Mucosa of descending colon (tissue), 3 donors: ENCODE measurements at regions not wholly inside any gene's neighbourhood (a gene's known extent, or its start where the extent isn't known, plus 50 kb on each side); places are given as distances from the start of the nearest gene placed in this dataset.

ENCODE experiments used
- ATAC-seq: fragments of 200-7000 bp; cut with Tn5 transposase; one replicate; pipeline ENCODE4 v1.9.1; 2020; ENCODE audit warnings: mild to moderate bottlenecking, moderate library complexity
- DNase-seq, 3 donors: peaks; one replicate each; pipeline ENCODE4 v3.0.0-alpha.2; 2020
- H3K36me3 ChIP-seq: fragments of 200-600 bp; one replicate; pipeline ENCODE4 v1.8.0; 2021; ENCODE audit warnings: low read depth, mild to moderate bottlenecking
- H3K4me1 ChIP-seq: fragments of 200-600 bp; one replicate; pipeline ENCODE4 v1.8.0; 2021; ENCODE audit warnings: low read depth, mild to moderate bottlenecking
- H3K4me3 ChIP-seq: fragments of 200-600 bp; one replicate; pipeline ENCODE4 v1.8.0; 2021; ENCODE audit warnings: mild to moderate bottlenecking
- H3K9me3 ChIP-seq: fragments of 200-600 bp; one replicate; pipeline ENCODE4 v1.8.0; 2021; ENCODE audit warnings: mild to moderate bottlenecking
- intact Hi-C, 2 donors: fragments of 100-400 bp; cut with DNase I in 1 of 2; cut with micrococcal nuclease in 1 of 2; formaldehyde crosslinking; loops; one replicate each; pipeline versions ENCODE4 v1.11.0 to v1.11.1; 2022; cut with DNase I, micrococcal nuclease
- TF ChIP-seq, protein P1 (sequence below): fragments of 200-600 bp; IDR thresholded peaks from one replicate; pipeline ENCODE4 v1.8.0; 2022; ENCODE audit warnings: antibody characterized with exemption, mild to moderate bottlenecking
- donor health status: DM: no; HTN: no; CAD: no; lungs with moderate emphysema.
- donor health status: DM: no; HTN: no; CAD: no.
- donor health status: DM: no; HTN: yes; CAD: no.

GRCh38 chr10:91135113-91135512 lies 85.3 kb upstream of the PCGF5 start:
- Histone ChIP-seq H3K36me3 (no peaks in the 10 kb centered on the region), H3K4me1 (no peaks in the 10 kb centered on the region), H3K4me3 (no peak overlapping the region), H3K9me3 (no peaks in the 10 kb centered on the region)
- DNase-seq (no peak), ATAC-seq (no peak)
- intact Hi-C loops = no loop called here
- TF ChIP-seq, protein P1, sequence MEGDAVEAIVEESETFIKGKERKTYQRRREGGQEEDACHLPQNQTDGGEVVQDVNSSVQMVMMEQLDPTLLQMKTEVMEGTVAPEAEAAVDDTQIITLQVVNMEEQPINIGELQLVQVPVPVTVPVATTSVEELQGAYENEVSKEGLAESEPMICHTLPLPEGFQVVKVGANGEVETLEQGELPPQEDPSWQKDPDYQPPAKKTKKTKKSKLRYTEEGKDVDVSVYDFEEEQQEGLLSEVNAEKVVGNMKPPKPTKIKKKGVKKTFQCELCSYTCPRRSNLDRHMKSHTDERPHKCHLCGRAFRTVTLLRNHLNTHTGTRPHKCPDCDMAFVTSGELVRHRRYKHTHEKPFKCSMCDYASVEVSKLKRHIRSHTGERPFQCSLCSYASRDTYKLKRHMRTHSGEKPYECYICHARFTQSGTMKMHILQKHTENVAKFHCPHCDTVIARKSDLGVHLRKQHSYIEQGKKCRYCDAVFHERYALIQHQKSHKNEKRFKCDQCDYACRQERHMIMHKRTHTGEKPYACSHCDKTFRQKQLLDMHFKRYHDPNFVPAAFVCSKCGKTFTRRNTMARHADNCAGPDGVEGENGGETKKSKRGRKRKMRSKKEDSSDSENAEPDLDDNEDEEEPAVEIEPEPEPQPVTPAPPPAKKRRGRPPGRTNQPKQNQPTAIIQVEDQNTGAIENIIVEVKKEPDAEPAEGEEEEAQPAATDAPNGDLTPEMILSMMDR = no peak

GRCh38 chr10:91137011-91137643 lies 83.3 kb upstream of the PCGF5 start:
- Histone ChIP-seq H3K4me3 (no peak overlapping the region), H3K36me3 (no peaks in the 10 kb centered on the region), H3K9me3 (no peaks in the 10 kb centered on the region), H3K4me1 (no peaks in the 10 kb centered on the region)
- intact Hi-C loops = no loop called here
- TF ChIP-seq, protein P1 = no peak
- DNase-seq (no peak), ATAC-seq (no peak)

DNA sequence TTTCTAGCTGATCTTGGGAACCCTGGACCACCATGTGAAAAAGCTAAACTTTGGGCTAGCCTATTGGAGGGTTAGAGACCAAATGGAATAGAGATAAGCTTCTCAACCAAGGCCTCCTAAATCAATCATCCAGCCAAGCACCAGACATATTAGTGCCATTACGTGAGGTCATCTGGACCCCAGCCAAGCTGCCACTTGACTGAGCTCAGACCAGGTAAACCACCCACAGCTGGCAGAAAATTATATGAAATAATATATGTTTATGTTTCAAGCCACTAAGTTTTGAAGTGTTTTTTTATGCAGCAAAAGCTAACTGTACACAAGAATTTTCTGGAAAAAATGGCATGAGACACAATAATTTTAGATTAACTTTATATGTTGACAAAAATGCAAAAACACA lies 82.6 kb upstream of the PCGF5 start:
- DNase-seq = no peak
- Histone ChIP-seq H3K4me1 (no peaks in the 10 kb centered on the region), H3K4me3 (no peak overlapping the region), H3K9me3 (no peaks in the 10 kb centered on the region), H3K36me3 (no peaks in the 10 kb centered on the region)
- TF ChIP-seq, protein P1 = no peak
- no peak for ATAC-seq
- intact Hi-C loops = no loop called here

- Histone ChIP-seq H3K4me1 (no peaks in the 10 kb centered on the region), H3K4me3 (no peak overlapping the region), H3K9me3 (no peaks in the 10 kb centered on the region), H3K36me3 (no peaks in the 10 kb centered on the region)
- no peak for ATAC-seq
- DNase-seq = no peak
- TF ChIP-seq, protein P1 = no peak
- intact Hi-C loops = no loop called here
Measured at GRCh38 chr10:91140995-91141549, 79.4 kb upstream of the PCGF5 start.

DNA sequence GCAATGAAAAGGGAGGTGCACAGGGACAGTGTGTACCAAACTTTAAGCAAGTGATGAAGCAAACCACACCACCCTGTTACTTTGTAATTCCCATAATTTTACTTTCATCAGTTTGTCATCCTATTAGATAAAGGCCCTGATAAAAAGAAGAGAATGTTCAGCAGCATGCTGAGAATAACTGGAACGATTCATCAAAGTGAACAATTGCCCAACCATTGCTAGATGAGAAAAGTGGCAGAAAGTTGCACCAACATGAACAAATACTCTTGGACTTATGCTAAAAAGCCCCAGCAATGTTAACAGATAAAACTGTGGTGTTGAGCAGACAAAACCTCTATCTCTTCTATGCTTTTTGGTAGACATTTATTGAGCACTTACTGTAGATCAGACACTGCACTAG lies 75.5 kb upstream of the PCGF5 start:
- TF ChIP-seq, protein P1 = no peak
- intact Hi-C loops = no loop called here

More for the DNA sequence above, 75.5 kb upstream of the PCGF5 start:
- no peaks in the 10 kb centered on the region for H3K4me1 ChIP-seq
- ATAC-seq (no peak), DNase-seq (no peak)
- no peaks in the 10 kb centered on the region for H3K36me3 ChIP-seq
- no peaks in the 10 kb centered on the region for H3K9me3 ChIP-seq
- H3K4me3 ChIP-seq = no peak overlapping the region
